ENCODE measurements at regions not wholly inside any gene's neighbourhood (a gene's known extent, or its start where the extent isn't known, plus 50 kb on each side); places are given as distances from the start of the nearest gene placed in this dataset.

GRCh38 chr1:79817031-79817560 lies 810.6 kb upstream of the ADGRL4 start (continued):
- TF ChIP-seq PRDM10 (CRISPR knock-in tag; IDR thresholded peaks at IDR 0.05; ENCODE audit: low read depth) (no peak), GFI1 (CRISPR knock-in tag; IDR thresholded peaks at IDR 0.05; ENCODE audit: borderline replicate concordance) (no peak)
- TF ChIP-seq, protein P1, sequence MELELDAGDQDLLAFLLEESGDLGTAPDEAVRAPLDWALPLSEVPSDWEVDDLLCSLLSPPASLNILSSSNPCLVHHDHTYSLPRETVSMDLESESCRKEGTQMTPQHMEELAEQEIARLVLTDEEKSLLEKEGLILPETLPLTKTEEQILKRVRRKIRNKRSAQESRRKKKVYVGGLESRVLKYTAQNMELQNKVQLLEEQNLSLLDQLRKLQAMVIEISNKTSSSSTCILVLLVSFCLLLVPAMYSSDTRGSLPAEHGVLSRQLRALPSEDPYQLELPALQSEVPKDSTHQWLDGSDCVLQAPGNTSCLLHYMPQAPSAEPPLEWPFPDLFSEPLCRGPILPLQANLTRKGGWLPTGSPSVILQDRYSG (CRISPR knock-in tag; IDR thresholded peaks at IDR 0.05), result no peak

DNA sequence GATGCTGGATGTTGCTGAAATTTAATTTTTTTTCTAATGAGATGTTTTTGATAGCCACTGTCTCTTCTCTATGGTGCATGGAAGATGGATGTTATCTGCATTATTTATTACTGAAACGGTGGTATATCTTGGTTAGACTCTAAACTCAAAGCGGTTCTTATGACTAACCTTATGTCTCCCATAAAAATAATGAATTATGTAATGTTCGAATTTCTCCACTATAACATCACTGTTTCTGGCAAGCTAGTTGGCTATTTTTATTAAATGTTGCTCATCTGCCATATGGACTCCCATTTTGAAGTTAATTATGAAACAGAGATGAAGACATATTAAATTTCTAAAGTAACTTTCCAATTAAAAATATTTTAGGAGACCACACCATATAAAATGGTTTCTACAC lies 808.6 kb upstream of the ADGRL4 start:
- FAIRE-seq (no peak), DNase-seq (ENCODE audit: low spot score) (no peak), ATAC-seq (no peak)
- Histone ChIP-seq H3K9me3 (ENCODE audit: low read length) (peaks cover 77% of the 10 kb centered on the region), H3K27me3 (ENCODE audit: control insufficient read depth in 1 of 2, insufficient read depth in 2 of 2, low read length in 2 of 2) (no peaks in the 10 kb centered on the region), H3K27ac (ENCODE audit: extremely low read length, insufficient read depth, low read length) (no peak overlapping the region), H4K20me1 (ENCODE audit: insufficient read depth, low read length) (no peaks in the 10 kb centered on the region), H3K9ac (ENCODE audit: insufficient read depth, low read depth, low read length) (no peak overlapping the region), H3K4me1 (ENCODE audit: insufficient read depth, low read length) (no peaks in the 10 kb centered on the region), H3K36me3 (replicated peaks in 1 of 2; ENCODE audit: control insufficient read depth in 1 of 2, insufficient read depth in 2 of 2, low read length in 2 of 2) (no peaks in the 10 kb centered on the region), H3K4me2 (ENCODE audit: low read depth, low read length) (no peak overlapping the region), H3K79me2 (ENCODE audit: insufficient read depth, low read length) (no peaks in the 10 kb centered on the region), H2AFZ (ENCODE audit: low read length) (no peak overlapping the region), H3K4me3 (replicated peaks in 1 of 3; ENCODE audit: insufficient read depth in 1 of 3, low read depth in 2 of 3, low read length in 3 of 3) (no peak overlapping the region)
- WGBS (ENCODE audit: low lambda C conversion rate), result 1% methylated on average over 3 of the region's 3 CpGs
- intact Hi-C loops (cut with micrococcal nuclease; ENCODE audit: unreplicated experiment) (no loop called here), in situ Hi-C loops (cut with HindIII; ENCODE audit: extremely low pct_ligation_motif_present, low pct_unique_long_range_greater_than_20kb) (no loop called here)
- ChIA-PET CTCF (ENCODE audit: low intra/inter-chr PET ratio, low total read pairs) (no interaction called here), POLR2A (no interaction called here)
- TF ChIP-seq RFX1 (IDR thresholded peaks at IDR 0.05) (no peak), ARHGAP35 (CRISPR knock-in tag; IDR thresholded peaks at IDR 0.05; ENCODE audit: borderline replicate concordance) (no peak), FOXK2 (IDR thresholded peaks at IDR 0.05) (no peak), ZSCAN25 (CRISPR knock-in tag; IDR thresholded peaks at IDR 0.05) (no peak), MAZ (IDR thresholded peaks at IDR 0.05; ENCODE audit: borderline replicate concordance, low read depth, low read length) (no peak), MAZ (CRISPR knock-in tag; IDR thresholded peaks at IDR 0.05; ENCODE audit: low read depth) (no peak), ZNF605 (CRISPR knock-in tag; IDR thresholded peaks at IDR 0.05) (no peak), SRSF4 (IDR thresholded peaks at IDR 0.05; ENCODE audit: low read depth, low read length, poor library complexity, severe bottlenecking) (no peak), PRPF4 (IDR thresholded peaks at IDR 0.05; ENCODE audit: low read depth, low read length, poor library complexity, severe bottlenecking) (no peak), ADNP (CRISPR knock-in tag; IDR thresholded peaks at IDR 0.05) (no peak), ZNF136 (CRISPR knock-in tag; IDR thresholded peaks at IDR 0.05; ENCODE audit: low read depth) (no peak), NFYC (CRISPR knock-in tag; IDR thresholded peaks at IDR 0.05) (no peak), HNRNPLL (IDR thresholded peaks at IDR 0.05; ENCODE audit: low read depth, low read length, poor library complexity, severe bottlenecking) (no peak)
- TF ChIP-seq, protein P2, sequence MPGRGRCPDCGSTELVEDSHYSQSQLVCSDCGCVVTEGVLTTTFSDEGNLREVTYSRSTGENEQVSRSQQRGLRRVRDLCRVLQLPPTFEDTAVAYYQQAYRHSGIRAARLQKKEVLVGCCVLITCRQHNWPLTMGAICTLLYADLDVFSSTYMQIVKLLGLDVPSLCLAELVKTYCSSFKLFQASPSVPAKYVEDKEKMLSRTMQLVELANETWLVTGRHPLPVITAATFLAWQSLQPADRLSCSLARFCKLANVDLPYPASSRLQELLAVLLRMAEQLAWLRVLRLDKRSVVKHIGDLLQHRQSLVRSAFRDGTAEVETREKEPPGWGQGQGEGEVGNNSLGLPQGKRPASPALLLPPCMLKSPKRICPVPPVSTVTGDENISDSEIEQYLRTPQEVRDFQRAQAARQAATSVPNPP (CRISPR knock-in tag; IDR thresholded peaks at IDR 0.05), result no peak
- no TSS peak for BruUV-seq (replicated peaks)

Data from HepG2 (cell line).